ENCODE measurements at regions not wholly inside any gene's neighbourhood (a gene's known extent, or its start where the extent isn't known, plus 50 kb on each side); places are given as distances from the start of the nearest gene placed in this dataset.

- TF ChIP-seq CTCF (IDR thresholded peaks at IDR 0.05; ENCODE audit: low read length) (no peak), EZH2 (IDR thresholded peaks at IDR 0.05; ENCODE audit: borderline replicate concordance, low read length) (no peak)
Observed at GRCh38 chr5:164577201-164577600, 1071.8 kb downstream of the MAT2B start.
